Smooth muscle cell (in vitro differentiated cells): ENCODE measurements at regions not wholly inside any gene's neighbourhood (a gene's known extent, or its start where the extent isn't known, plus 50 kb on each side); places are given as distances from the start of the nearest gene placed in this dataset.

ENCODE experiments used
- DNase-seq: peaks from one replicate; lab custom pipeline; 2025; ENCODE audit not compliant: unreplicated experiment; lab: John Stamatoyannopoulos, UW
- H2AFZ ChIP-seq: fragments of 200-600 bp; sonication (generic); 2 replicates; pipeline ENCODE4 v1.6.0; 2016; ENCODE audit warnings: antibody characterized with exemption, low read depth, mild to moderate bottlenecking
- H3F3A ChIP-seq: fragments of 200-600 bp; sonication (generic); 2 replicates; pipeline ENCODE4 v1.6.0; 2017; ENCODE audit warnings: antibody characterized with exemption, low read depth
- H3K27ac ChIP-seq: fragments of 200-600 bp; sonication (generic); 2 replicates; pipeline ENCODE4 v1.5.1; 2016; ENCODE audit warnings: low read depth, mild to moderate bottlenecking
- H3K27me3 ChIP-seq: fragments of 200-600 bp; sonication (generic); 2 replicates; pipeline ENCODE4 v1.6.1; 2016; ENCODE audit warnings: low read depth, mild to moderate bottlenecking
- H3K36me3 ChIP-seq: fragments of 200-600 bp; sonication (generic); 2 replicates; pipeline ENCODE4 v1.5.1; 2016; ENCODE audit warnings: low read depth
- H3K4me1 ChIP-seq: fragments of 200-600 bp; sonication (generic); 2 replicates; pipeline ENCODE4 v1.5.1; 2016; ENCODE audit warnings: low read depth
- H3K4me2 ChIP-seq: fragments of 200-600 bp; sonication (generic); 2 replicates; pipeline ENCODE4 v1.6.0; 2016; ENCODE audit warnings: mild to moderate bottlenecking
- H3K4me3 ChIP-seq: fragments of 200-600 bp; sonication (generic); 2 replicates; pipeline ENCODE4 v1.5.1; 2016; ENCODE audit warnings: mild to moderate bottlenecking
- H3K79me2 ChIP-seq: fragments of 200-600 bp; sonication (generic); 2 replicates; pipeline ENCODE4 v1.6.0; 2016; ENCODE audit warnings: low read depth, mild to moderate bottlenecking
- H3K9ac ChIP-seq: fragments of 200-600 bp; sonication (generic); 2 replicates; pipeline ENCODE4 v1.6.0; 2016; ENCODE audit warnings: low read depth
- H3K9me3 ChIP-seq: fragments of 200-600 bp; sonication (generic); replicated peaks from 2 replicates; pipeline ENCODE4 v1.5.1; 2016; ENCODE audit warnings: low read depth
- H4K20me1 ChIP-seq: fragments of 200-600 bp; sonication (generic); 2 replicates; pipeline ENCODE4 v1.6.0; 2016; ENCODE audit warnings: low read depth
- CTCF ChIP-seq: fragments of 200-600 bp; sonication (generic); IDR thresholded peaks from 2 replicates; pipeline ENCODE4 v1.5.1; 2017; ENCODE audit warnings: borderline replicate concordance, mild to moderate bottlenecking, antibody characterized with exemption; ENCODE audit not compliant: insufficient read depth, poor library complexity, severe bottlenecking
- WGBS: methylation state at CpG from one replicate; pipeline ENCODE4 v1.1.7; 2016; ENCODE audit warnings: low lambda C conversion rate; 5-methylcytosine and 5-hydroxymethylcytosine counted together

- no peaks in the 10 kb centered on the region for H3K4me1 ChIP-seq
- 74% methylated on average over 3 of the region's 3 CpGs for WGBS
- no peak overlapping the region for H3K27ac ChIP-seq
- H3K27me3 ChIP-seq, result peaks cover 9% of the 10 kb centered on the region
- H3K79me2 ChIP-seq, result no peaks in the 10 kb centered on the region
- H3K4me3 ChIP-seq, result no peak overlapping the region
- no peak for TF ChIP-seq CTCF
- no peaks in the 10 kb centered on the region for H3K36me3 ChIP-seq
- H2AFZ ChIP-seq, result no peak overlapping the region
- no peak for DNase-seq
- no peak overlapping the region for H3K4me2 ChIP-seq
- no peaks in the 10 kb centered on the region for H3K9me3 ChIP-seq
- no peaks in the 10 kb centered on the region for H3F3A ChIP-seq
- H3K9ac ChIP-seq, result no peak overlapping the region
- H4K20me1 ChIP-seq, result no peaks in the 10 kb centered on the region
These were observed 137.3 kb upstream of the SPAG17 start for GRCh38 chr1:118322331-118322730.

DNA sequence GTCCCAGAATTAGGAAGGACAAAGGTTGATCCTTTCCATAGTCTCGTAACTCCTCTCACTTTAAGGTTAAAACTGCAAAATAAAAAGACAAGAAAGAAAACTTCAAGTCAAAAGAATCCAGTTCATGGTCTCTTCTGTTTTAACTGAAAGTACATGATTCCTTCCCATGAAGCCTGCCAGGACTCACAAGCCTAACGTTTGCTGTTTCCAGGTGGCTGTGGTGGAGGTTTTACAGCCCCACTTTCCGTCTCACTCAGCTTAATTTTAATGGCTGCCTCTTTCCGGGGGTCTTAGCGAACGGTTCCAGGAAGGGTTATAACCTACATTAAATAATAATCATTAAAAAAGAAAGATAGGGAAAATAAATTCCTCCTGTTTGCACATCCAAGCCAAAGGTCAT is 136.8 kb upstream of the SPAG17 start:
- TF ChIP-seq CTCF, result no peak
- Histone ChIP-seq H3K4me1 (no peaks in the 10 kb centered on the region), H3F3A (no peaks in the 10 kb centered on the region), H4K20me1 (no peaks in the 10 kb centered on the region), H3K27me3 (peaks cover 9% of the 10 kb centered on the region), H3K27ac (no peak overlapping the region), H3K36me3 (no peaks in the 10 kb centered on the region), H3K9me3 (no peaks in the 10 kb centered on the region), H3K4me2 (no peak overlapping the region), H3K4me3 (no peak overlapping the region), H3K9ac (no peak overlapping the region), H3K79me2 (no peaks in the 10 kb centered on the region), H2AFZ (no peak overlapping the region)
- 78% methylated on average over 6 of the region's 6 CpGs for WGBS
- DNase-seq, result no peak

DNA sequence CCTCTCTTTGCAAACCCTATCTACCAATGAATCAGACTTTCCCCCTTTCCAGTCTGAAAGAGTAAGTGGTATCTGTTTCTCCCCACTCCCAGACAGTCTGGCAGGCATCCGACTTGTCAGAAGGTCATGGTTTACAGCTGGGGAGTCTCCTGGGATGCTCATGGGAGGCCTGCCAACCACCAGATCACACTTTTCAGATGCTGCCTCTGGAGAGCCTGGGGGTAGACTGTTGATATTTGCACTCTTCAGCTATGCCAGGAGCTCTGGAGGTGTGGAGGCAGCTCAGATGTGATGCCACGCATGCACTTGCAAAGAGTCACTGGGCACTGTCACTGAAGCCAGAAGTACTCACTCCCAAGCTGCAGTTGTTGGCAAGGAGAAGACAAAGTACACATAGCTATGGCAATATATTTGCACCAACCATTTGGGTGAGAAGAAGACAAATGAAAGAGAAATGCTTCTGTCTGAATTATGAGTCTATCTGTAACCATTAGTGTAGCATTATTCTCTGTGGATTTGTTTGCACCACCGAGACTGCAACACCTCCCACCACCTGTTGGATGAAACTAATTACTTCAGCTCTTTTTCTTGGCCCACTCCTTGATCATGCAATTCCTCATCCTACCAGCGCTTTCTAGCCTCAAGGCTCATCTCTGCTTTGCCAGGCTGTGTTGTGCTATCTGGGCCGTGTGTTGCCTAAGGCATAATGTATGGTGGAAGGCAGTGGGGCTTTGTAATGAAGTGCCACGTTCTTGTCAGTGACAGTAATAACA is 133.0 kb upstream of the SPAG17 start:
- Histone ChIP-seq H4K20me1 (no peaks in the 10 kb centered on the region), H3K9me3 (no peaks in the 10 kb centered on the region), H2AFZ (no peak overlapping the region), H3K4me2 (no peak overlapping the region), H3K27me3 (no peaks in the 10 kb centered on the region), H3K36me3 (no peaks in the 10 kb centered on the region), H3K27ac (no peak overlapping the region), H3K4me1 (no peaks in the 10 kb centered on the region), H3K79me2 (no peaks in the 10 kb centered on the region), H3K9ac (no peak overlapping the region), H3K4me3 (no peak overlapping the region), H3F3A (no peaks in the 10 kb centered on the region)
- no peak for TF ChIP-seq CTCF
- WGBS, result 77% methylated on average over 6 of the region's 6 CpGs
- no peak for DNase-seq

DNA sequence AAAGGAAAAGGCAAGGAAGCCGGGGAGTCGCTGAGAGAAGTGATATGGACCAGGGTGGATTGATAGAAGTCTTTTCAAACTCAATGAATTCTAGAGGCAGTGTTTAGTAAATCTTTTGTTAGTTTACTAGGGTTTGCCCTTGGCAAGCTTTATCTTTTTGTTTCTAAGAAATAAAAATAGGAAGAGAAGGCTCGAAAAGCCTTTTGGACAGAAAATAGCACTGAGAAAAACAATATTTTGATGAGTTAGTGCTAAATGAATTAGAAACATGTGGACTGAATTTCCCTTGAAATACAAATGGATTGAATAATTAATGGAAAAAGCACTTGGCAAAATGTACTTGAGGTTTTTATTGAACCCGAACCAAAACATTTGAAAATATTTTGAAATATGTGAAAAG is 121.8 kb upstream of the SPAG17 start:
- WGBS, result 95% methylated on average over 4 of the region's 4 CpGs
- no peak for DNase-seq
- no peaks in the 10 kb centered on the region for H4K20me1 ChIP-seq
- H3K27ac ChIP-seq, result no peak overlapping the region
- H3K4me1 ChIP-seq, result no peaks in the 10 kb centered on the region
- H3K79me2 ChIP-seq, result no peaks in the 10 kb centered on the region
- no peaks in the 10 kb centered on the region for H3F3A ChIP-seq
- H2AFZ ChIP-seq, result no peak overlapping the region
- no peak overlapping the region for H3K4me3 ChIP-seq
- TF ChIP-seq CTCF, result no peak
- H3K4me2 ChIP-seq, result no peak overlapping the region
- H3K9ac ChIP-seq, result no peak overlapping the region
- no peaks in the 10 kb centered on the region for H3K9me3 ChIP-seq
- peaks cover 49% of the 10 kb centered on the region for H3K27me3 ChIP-seq
- H3K36me3 ChIP-seq, result no peaks in the 10 kb centered on the region
